Mucosa of descending colon (tissue), 3 donors: ENCODE measurements at regions not wholly inside any gene's neighbourhood (a gene's known extent, or its start where the extent isn't known, plus 50 kb on each side); places are given as distances from the start of the nearest gene placed in this dataset.

Experiments
- ATAC-seq: fragments of 200-7000 bp; cut with Tn5 transposase; one replicate; pipeline ENCODE4 v1.9.1; 2020; ENCODE audit warnings: mild to moderate bottlenecking, moderate library complexity
- DNase-seq, 3 donors: peaks; one replicate each; pipeline ENCODE4 v3.0.0-alpha.2; 2020
- H3K36me3 ChIP-seq: fragments of 200-600 bp; one replicate; pipeline ENCODE4 v1.8.0; 2021; ENCODE audit warnings: low read depth, mild to moderate bottlenecking
- H3K4me1 ChIP-seq: fragments of 200-600 bp; one replicate; pipeline ENCODE4 v1.8.0; 2021; ENCODE audit warnings: low read depth, mild to moderate bottlenecking
- H3K4me3 ChIP-seq: fragments of 200-600 bp; one replicate; pipeline ENCODE4 v1.8.0; 2021; ENCODE audit warnings: mild to moderate bottlenecking
- H3K9me3 ChIP-seq: fragments of 200-600 bp; one replicate; pipeline ENCODE4 v1.8.0; 2021; ENCODE audit warnings: mild to moderate bottlenecking
- CTCF ChIP-seq: fragments of 200-600 bp; IDR thresholded peaks from one replicate; pipeline ENCODE4 v1.8.0; 2022; ENCODE audit warnings: antibody characterized with exemption, mild to moderate bottlenecking
- intact Hi-C, 2 donors: fragments of 100-400 bp; cut with DNase I in 1 of 2; cut with micrococcal nuclease in 1 of 2; formaldehyde crosslinking; loops; one replicate each; pipeline versions ENCODE4 v1.11.0 to v1.11.1; 2022; cut with DNase I, micrococcal nuclease
- donor health status: DM: no; HTN: no; CAD: no; lungs with moderate emphysema.
- donor health status: DM: no; HTN: no; CAD: no.
- donor health status: DM: no; HTN: yes; CAD: no.

- H3K4me1 ChIP-seq = no peaks in the 10 kb centered on the region
- intact Hi-C loops = no loop called here
- H3K9me3 ChIP-seq = no peaks in the 10 kb centered on the region
- ATAC-seq (no peak), DNase-seq (no peak)
- H3K36me3 ChIP-seq = no peaks in the 10 kb centered on the region
- TF ChIP-seq CTCF = no peak
- no peak overlapping the region for H3K4me3 ChIP-seq
These were observed 122.9 kb upstream of the IL12B start for GRCh38 chr5:159453209-159453608.

GRCh38 chr5:159456261-159456660, 126.0 kb upstream of the IL12B start:
- no peak for TF ChIP-seq CTCF
- Histone ChIP-seq H3K9me3 (no peaks in the 10 kb centered on the region), H3K4me3 (no peak overlapping the region), H3K4me1 (no peaks in the 10 kb centered on the region), H3K36me3 (no peaks in the 10 kb centered on the region)
- intact Hi-C loops = no loop called here
- DNase-seq (no peak), ATAC-seq (no peak)

- Histone ChIP-seq H3K4me1 (no peaks in the 10 kb centered on the region), H3K36me3 (no peaks in the 10 kb centered on the region), H3K4me3 (no peak overlapping the region), H3K9me3 (no peaks in the 10 kb centered on the region)
- ATAC-seq = no peak
- intact Hi-C loops = no loop called here
- no peak for TF ChIP-seq CTCF
- DNase-seq = no peak
These were observed 126.6 kb upstream of the IL12B start for GRCh38 chr5:159456722-159457465.

GRCh38 chr5:159458217-159458711, 128.0 kb upstream of the IL12B start:
- no peaks in the 10 kb centered on the region for H3K36me3 ChIP-seq
- H3K4me3 ChIP-seq = no peak overlapping the region
- ATAC-seq (no peak), DNase-seq (no peak)
- TF ChIP-seq CTCF = no peak
- intact Hi-C loops = no loop called here
- H3K4me1 ChIP-seq = no peaks in the 10 kb centered on the region
- H3K9me3 ChIP-seq = no peaks in the 10 kb centered on the region

- intact Hi-C loops = no loop called here
- Histone ChIP-seq H3K4me3 (no peak overlapping the region), H3K4me1 (no peaks in the 10 kb centered on the region), H3K9me3 (no peaks in the 10 kb centered on the region), H3K36me3 (no peaks in the 10 kb centered on the region)
- ATAC-seq (no peak), DNase-seq (no peak)
- no peak for TF ChIP-seq CTCF
These were observed 128.9 kb upstream of the IL12B start for GRCh38 chr5:159459132-159459627.
